SK-N-SH treated with all-trans-retinoic acid at 6 μM for 48 hours (cell line): ENCODE measurements at regions not wholly inside any gene's neighbourhood (a gene's known extent, or its start where the extent isn't known, plus 50 kb on each side); places are given as distances from the start of the nearest gene placed in this dataset.

Source experiments
- ATAC-seq: fragments of 200-7000 bp; cut with Tn5 transposase; 3 replicates; pipeline ENCODE4 v1.9.1; 2020; ENCODE audit warnings: mild to moderate bottlenecking, moderate library complexity
- ARNTL ChIP-seq: fragments of 450-650 bp; formaldehyde crosslinking; IDR thresholded peaks from 2 replicates; pipeline ENCODE4 v1.5.0; 2020; ENCODE audit warnings: low read depth, mild to moderate bottlenecking, moderate library complexity, borderline replicate concordance
- BACH2 ChIP-seq: fragments of 250-450 bp; sonication (Bioruptor Pico); IDR thresholded peaks from 2 replicates; pipeline ENCODE4 v1.9.0; 2021; ENCODE audit warnings: mild to moderate bottlenecking, borderline replicate concordance
- CSDC2 ChIP-seq: fragments of 250-450 bp; sonication (Bioruptor Pico); IDR thresholded peaks from 2 replicates; pipeline ENCODE4 v1.5.0; 2020; ENCODE audit warnings: mild to moderate bottlenecking, moderate library complexity
- ESRRG ChIP-seq: fragments of 250-450 bp; sonication (Bioruptor Pico); IDR thresholded peaks from 2 replicates; pipeline ENCODE4 v1.6.1; 2021; ENCODE audit warnings: mild to moderate bottlenecking
- GLIS3 ChIP-seq: fragments of 250-450 bp; sonication (Bioruptor Pico); IDR thresholded peaks from 2 replicates; pipeline ENCODE4 v1.5.0; 2020; ENCODE audit warnings: mild to moderate bottlenecking, moderate library complexity
- ISL1 ChIP-seq: fragments of 250-450 bp; sonication (Bioruptor Pico); IDR thresholded peaks from 2 replicates; pipeline ENCODE4 v2.1.2; 2022; ENCODE audit warnings: mild to moderate bottlenecking, moderate library complexity
- RARB ChIP-seq: fragments of 250-450 bp; sonication (Bioruptor Pico); IDR thresholded peaks from 2 replicates; pipeline ENCODE4 v1.8.0; 2021; ENCODE audit warnings: mild to moderate bottlenecking, moderate library complexity
- SNAI2 ChIP-seq: fragments of 250-450 bp; sonication (Bioruptor Pico); IDR thresholded peaks from 2 replicates; pipeline ENCODE4 v1.5.0; 2020; ENCODE audit warnings: mild to moderate bottlenecking, moderate library complexity
- TCF4 ChIP-seq: fragments of 250-450 bp; sonication (Bioruptor Pico); IDR thresholded peaks from 2 replicates; pipeline ENCODE4 v1.8.0; 2021; ENCODE audit warnings: mild to moderate bottlenecking, moderate library complexity, borderline replicate concordance
- ZC3H10 ChIP-seq: fragments of 250-450 bp; sonication (Bioruptor Pico); IDR thresholded peaks from 2 replicates; pipeline ENCODE4 v1.5.1; 2021; ENCODE audit warnings: mild to moderate bottlenecking, moderate library complexity
- ZFP3 ChIP-seq: fragments of 250-450 bp; sonication (Bioruptor Pico); IDR thresholded peaks from 2 replicates; pipeline ENCODE4 v1.5.0; 2020; ENCODE audit warnings: mild to moderate bottlenecking, moderate library complexity
- ZFP30 ChIP-seq: fragments of 450-650 bp; formaldehyde crosslinking; IDR thresholded peaks from 2 replicates; pipeline ENCODE4 v1.5.0; 2022; ENCODE audit warnings: mild to moderate bottlenecking, moderate library complexity
- ZNF565 ChIP-seq: fragments of 450-650 bp; formaldehyde crosslinking; conservative IDR thresholded peaks from 2 replicates; pipeline ENCODE4 v1.5.0; 2020; ENCODE audit warnings: low read depth, mild to moderate bottlenecking, moderate library complexity
- ZNF70 ChIP-seq: fragments of 450-650 bp; formaldehyde crosslinking; IDR thresholded peaks from 2 replicates; pipeline ENCODE4 v1.5.0; 2020; ENCODE audit warnings: mild to moderate bottlenecking, moderate library complexity
- ZNF8 ChIP-seq: fragments of 450-650 bp; formaldehyde crosslinking; IDR thresholded peaks from 2 replicates; pipeline ENCODE4 v1.5.0; 2020; ENCODE audit warnings: mild to moderate bottlenecking, moderate library complexity
- TF ChIP-seq, protein P1 (sequence below): fragments of 250-450 bp; sonication (Bioruptor Pico); IDR thresholded peaks from 2 replicates; pipeline ENCODE4 v1.8.0; 2021; ENCODE audit warnings: low read depth, mild to moderate bottlenecking, moderate library complexity, borderline replicate concordance
- TF ChIP-seq, protein P2 (sequence below): fragments of 250-450 bp; sonication (Bioruptor Pico); IDR thresholded peaks from 2 replicates; pipeline ENCODE4 v1.5.0; 2020; ENCODE audit warnings: mild to moderate bottlenecking, moderate library complexity
- TF ChIP-seq, protein P3 (sequence below): fragments of 250-450 bp; sonication (Bioruptor Pico); IDR thresholded peaks from 2 replicates; pipeline ENCODE4 v1.8.0; 2020; ENCODE audit warnings: mild to moderate bottlenecking, moderate library complexity, borderline replicate concordance
- TF ChIP-seq, protein P4 (sequence below): fragments of 250-450 bp; sonication (Bioruptor Pico); IDR thresholded peaks from 2 replicates; pipeline ENCODE4 v1.5.1; 2020; ENCODE audit warnings: low read depth, mild to moderate bottlenecking, moderate library complexity

DNA sequence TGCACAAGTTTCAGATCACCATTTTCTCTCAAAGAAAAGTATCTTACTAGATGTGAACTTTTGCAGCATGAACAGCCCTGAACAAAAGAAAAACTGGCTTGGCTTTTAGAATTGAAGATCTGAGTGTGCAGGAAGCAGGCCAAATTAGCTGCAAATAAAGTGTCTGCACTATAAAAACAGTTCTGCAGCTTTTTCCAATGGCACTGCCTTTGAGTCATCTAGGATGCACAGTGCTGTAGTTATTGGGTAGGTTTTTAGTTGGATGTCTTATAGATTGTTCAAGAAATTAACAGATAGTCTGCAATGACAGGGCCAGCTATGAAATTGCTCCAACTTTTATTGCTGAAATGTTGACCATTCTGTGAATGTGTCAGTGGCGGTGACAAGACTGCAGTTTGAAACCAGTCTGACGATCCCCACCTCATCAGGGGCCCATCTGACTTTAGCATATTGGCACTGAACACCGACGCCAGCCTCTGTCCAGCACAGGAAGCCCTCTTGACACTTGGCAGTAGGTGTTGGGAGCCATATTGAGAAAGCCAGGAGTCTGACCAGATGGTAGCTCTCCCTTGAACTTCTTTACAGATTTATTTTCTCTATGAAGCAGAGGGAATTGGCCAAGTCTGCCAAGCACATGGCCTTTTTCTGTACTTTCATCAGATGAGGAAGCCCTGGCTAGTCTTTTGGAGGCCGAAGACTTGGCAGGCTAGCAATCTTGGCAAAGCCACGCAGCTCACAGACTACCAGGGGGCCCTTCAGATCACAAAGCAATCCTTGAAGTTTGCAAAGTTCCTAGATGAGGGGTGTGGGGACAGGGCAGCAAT is 490.6 kb downstream of the NEBL start:
- TF ChIP-seq ZFP30 (no peak), ISL1 (CRISPR knock-in tag) (no peak), RARB (CRISPR knock-in tag) (no peak)
- ATAC-seq: no peak

DNA sequence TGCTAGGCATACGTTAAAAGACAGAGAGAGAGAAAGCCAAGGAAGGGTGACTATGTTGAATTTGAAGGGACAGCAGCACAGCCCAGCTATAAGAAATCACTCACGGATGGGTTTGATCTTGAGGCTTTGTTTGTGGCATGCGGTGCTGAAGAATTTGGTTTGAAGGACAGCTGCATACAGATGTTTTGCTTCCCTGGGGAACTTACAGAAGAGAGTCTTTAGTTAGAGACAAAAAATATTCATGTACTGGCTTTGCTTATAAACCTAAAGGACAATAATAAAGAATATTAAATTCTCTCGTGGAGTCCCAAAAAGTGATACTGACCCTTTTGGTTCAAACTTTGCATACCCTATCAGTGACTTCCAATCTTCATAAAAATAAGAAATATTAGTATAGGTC is 491.4 kb downstream of the NEBL start:
- ATAC-seq: no peak
- TF ChIP-seq, protein P1, sequence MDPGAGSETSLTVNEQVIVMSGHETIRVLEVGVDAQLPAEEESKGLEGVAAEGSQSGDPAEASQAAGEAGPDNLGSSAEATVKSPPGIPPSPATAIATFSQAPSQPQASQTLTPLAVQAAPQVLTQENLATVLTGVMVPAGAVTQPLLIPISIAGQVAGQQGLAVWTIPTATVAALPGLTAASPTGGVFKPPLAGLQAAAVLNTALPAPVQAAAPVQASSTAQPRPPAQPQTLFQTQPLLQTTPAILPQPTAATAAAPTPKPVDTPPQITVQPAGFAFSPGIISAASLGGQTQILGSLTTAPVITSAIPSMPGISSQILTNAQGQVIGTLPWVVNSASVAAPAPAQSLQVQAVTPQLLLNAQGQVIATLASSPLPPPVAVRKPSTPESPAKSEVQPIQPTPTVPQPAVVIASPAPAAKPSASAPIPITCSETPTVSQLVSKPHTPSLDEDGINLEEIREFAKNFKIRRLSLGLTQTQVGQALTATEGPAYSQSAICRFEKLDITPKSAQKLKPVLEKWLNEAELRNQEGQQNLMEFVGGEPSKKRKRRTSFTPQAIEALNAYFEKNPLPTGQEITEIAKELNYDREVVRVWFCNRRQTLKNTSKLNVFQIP (CRISPR knock-in tag): no peak
- no peak for TF ChIP-seq ZFP3
- TF ChIP-seq ZNF70 (CRISPR knock-in tag): no peak
- no peak for TF ChIP-seq ISL1 (CRISPR knock-in tag)
- no peak for TF ChIP-seq GLIS3 (CRISPR knock-in tag)
- no peak for TF ChIP-seq ZFP30
- TF ChIP-seq, protein P2, sequence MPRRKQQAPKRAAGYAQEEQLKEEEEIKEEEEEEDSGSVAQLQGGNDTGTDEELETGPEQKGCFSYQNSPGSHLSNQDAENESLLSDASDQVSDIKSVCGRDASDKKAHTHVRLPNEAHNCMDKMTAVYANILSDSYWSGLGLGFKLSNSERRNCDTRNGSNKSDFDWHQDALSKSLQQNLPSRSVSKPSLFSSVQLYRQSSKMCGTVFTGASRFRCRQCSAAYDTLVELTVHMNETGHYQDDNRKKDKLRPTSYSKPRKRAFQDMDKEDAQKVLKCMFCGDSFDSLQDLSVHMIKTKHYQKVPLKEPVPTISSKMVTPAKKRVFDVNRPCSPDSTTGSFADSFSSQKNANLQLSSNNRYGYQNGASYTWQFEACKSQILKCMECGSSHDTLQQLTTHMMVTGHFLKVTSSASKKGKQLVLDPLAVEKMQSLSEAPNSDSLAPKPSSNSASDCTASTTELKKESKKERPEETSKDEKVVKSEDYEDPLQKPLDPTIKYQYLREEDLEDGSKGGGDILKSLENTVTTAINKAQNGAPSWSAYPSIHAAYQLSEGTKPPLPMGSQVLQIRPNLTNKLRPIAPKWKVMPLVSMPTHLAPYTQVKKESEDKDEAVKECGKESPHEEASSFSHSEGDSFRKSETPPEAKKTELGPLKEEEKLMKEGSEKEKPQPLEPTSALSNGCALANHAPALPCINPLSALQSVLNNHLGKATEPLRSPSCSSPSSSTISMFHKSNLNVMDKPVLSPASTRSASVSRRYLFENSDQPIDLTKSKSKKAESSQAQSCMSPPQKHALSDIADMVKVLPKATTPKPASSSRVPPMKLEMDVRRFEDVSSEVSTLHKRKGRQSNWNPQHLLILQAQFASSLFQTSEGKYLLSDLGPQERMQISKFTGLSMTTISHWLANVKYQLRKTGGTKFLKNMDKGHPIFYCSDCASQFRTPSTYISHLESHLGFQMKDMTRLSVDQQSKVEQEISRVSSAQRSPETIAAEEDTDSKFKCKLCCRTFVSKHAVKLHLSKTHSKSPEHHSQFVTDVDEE (CRISPR knock-in tag): no peak
- no peak for TF ChIP-seq ZC3H10 (CRISPR knock-in tag)
- no peak for TF ChIP-seq ZNF8 (CRISPR knock-in tag)
- TF ChIP-seq TCF4: no peak
- no peak for TF ChIP-seq ESRRG (CRISPR knock-in tag)
- TF ChIP-seq, protein P3, sequence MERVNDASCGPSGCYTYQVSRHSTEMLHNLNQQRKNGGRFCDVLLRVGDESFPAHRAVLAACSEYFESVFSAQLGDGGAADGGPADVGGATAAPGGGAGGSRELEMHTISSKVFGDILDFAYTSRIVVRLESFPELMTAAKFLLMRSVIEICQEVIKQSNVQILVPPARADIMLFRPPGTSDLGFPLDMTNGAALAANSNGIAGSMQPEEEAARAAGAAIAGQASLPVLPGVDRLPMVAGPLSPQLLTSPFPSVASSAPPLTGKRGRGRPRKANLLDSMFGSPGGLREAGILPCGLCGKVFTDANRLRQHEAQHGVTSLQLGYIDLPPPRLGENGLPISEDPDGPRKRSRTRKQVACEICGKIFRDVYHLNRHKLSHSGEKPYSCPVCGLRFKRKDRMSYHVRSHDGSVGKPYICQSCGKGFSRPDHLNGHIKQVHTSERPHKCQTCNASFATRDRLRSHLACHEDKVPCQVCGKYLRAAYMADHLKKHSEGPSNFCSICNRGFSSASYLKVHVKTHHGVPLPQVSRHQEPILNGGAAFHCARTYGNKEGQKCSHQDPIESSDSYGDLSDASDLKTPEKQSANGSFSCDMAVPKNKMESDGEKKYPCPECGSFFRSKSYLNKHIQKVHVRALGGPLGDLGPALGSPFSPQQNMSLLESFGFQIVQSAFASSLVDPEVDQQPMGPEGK: no peak
- TF ChIP-seq, protein P4, sequence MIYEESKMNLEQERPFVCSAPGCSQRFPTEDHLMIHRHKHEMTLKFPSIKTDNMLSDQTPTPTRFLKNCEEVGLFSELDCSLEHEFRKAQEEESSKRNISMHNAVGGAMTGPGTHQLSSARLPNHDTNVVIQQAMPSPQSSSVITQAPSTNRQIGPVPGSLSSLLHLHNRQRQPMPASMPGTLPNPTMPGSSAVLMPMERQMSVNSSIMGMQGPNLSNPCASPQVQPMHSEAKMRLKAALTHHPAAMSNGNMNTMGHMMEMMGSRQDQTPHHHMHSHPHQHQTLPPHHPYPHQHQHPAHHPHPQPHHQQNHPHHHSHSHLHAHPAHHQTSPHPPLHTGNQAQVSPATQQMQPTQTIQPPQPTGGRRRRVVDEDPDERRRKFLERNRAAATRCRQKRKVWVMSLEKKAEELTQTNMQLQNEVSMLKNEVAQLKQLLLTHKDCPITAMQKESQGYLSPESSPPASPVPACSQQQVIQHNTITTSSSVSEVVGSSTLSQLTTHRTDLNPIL (CRISPR knock-in tag): no peak

DNA sequence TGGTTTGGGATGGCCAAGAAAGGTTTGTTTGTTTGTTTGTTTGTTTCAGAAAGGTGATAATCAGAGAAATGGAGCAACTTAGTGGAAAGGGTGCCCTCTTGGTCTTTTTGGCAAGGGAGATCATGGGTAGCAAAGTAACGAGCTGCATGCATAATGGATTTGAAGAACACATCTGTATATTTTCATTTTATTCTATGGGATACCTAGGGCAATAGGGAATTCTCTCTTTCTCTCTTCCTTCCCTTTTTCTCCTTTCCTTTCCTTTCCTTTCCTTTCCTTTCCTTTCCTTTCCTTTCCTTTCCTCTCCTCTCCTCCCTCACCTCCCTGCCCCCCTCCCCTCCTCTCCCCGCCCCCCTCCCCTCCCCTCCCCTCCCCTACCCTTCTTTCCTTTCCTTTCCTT is 492.1 kb downstream of the NEBL start:
- no peak for ATAC-seq
- no peak for TF ChIP-seq ESRRG (CRISPR knock-in tag)
- no peak for TF ChIP-seq CSDC2 (CRISPR knock-in tag)
- no peak for TF ChIP-seq BACH2 (CRISPR knock-in tag)
- TF ChIP-seq ZFP3: no peak
- no peak for TF ChIP-seq SNAI2 (CRISPR knock-in tag)
- no peak for TF ChIP-seq ISL1 (CRISPR knock-in tag)

DNA sequence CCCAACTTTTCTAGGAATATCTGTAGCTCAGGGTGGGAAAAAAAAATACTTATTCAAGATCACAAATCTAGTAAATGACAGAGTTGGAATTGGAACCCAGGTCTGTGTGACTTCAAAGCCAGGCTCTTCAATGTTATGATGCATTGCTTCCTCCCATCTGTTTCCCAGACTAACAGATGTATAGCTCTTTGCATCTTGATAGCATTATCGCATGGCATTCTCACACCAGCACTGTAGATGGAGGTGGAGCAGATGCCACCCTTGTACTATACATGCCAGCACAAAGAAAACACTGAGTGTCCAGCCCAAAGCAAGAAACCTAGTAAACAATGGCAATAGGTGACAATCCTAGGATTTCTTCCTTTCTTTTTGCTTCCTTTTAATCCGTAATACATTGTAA is 497.3 kb downstream of the NEBL start:
- TF ChIP-seq ESRRG (CRISPR knock-in tag): no peak
- TF ChIP-seq ARNTL (CRISPR knock-in tag): no peak
- peak; percentile 90; the same call in 1 of the 2 replicates for TF ChIP-seq TCF4
- no peak for TF ChIP-seq ZNF565 (CRISPR knock-in tag)
- TF ChIP-seq ZFP3: no peak
- TF ChIP-seq ISL1 (CRISPR knock-in tag): no peak
- TF ChIP-seq, protein P3: no peak
- TF ChIP-seq, all 23 proteins: peak for 1
- ATAC-seq: no peak
